ENCODE measurements at regions not wholly inside any gene's neighbourhood (a gene's known extent, or its start where the extent isn't known, plus 50 kb on each side); places are given as distances from the start of the nearest gene placed in this dataset.

DNA sequence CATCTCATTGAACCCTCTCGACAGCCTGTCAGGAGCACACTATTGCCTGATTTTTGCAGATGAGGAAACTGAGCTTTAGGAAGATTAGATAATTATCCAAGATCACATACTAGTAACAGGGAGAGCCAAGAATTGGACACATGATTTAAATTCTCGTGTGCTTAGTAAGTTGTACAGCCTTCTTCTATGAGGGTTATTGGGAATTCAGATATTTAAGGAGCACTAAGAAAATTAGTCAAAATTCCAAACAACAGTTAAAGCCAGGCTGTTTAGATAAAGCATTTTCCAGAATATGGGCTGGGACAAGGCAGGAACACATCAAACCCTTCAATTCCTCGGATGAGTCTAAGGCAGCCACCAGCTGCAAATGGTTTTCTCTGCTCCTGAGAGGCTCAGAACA is 148.8 kb downstream of the TMEM30B start:
- DNase-seq, result no peak

DNA sequence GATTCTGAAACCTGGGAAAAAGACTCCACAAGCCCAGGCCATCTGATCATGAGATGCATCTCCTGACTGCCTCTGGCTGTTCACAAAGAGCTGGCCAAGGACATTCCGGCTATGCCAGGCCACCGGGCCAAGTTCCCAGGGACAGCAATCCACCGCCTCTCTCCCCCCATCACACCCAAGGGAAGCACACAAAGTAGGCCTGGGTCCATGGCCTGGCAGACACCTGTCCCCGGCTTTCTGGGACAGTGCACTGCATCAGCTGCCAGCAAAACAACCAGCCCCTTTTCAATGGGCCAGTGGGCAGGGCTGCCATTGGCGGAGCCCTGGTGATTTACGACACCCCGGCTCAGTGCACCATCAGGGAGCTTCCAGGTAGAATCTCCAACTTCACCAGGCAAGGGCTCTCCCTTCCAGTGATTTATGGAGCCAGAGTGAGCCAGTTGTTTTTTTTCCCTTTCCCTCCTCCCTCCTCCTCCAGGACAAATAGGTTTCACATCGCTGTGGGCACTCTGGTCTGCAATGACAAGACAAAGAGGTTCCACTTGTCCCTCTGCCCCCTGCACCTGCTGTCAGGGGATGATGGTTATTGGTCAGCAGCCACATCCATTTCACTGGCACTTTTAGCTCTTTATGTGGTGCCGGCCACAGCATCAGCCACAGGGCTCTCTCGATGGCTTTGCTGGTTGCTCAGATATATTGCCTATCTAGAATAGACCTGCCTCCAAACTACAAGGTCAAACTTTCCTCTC is 149.6 kb downstream of the SLC38A6 start:
- no peak for DNase-seq

GRCh38 chr14:61129168-61129745 is 148.2 kb downstream of the SLC38A6 start:
- no peak for DNase-seq

- DNase-seq, result no peak
These were observed 147.5 kb downstream of the SLC38A6 start for GRCh38 chr14:61128382-61129167.

- DNase-seq, result peak in 1 of 2 donors; percentile 47
These were observed 145.8 kb downstream of the SLC38A6 start for GRCh38 chr14:61126603-61127498.

GRCh38 chr14:61125867-61126572 is 145.0 kb downstream of the SLC38A6 start:
- no peak for DNase-seq

- DNase-seq, result no peak
These were observed 144.2 kb downstream of the SLC38A6 start for GRCh38 chr14:61125041-61125866.

DNA sequence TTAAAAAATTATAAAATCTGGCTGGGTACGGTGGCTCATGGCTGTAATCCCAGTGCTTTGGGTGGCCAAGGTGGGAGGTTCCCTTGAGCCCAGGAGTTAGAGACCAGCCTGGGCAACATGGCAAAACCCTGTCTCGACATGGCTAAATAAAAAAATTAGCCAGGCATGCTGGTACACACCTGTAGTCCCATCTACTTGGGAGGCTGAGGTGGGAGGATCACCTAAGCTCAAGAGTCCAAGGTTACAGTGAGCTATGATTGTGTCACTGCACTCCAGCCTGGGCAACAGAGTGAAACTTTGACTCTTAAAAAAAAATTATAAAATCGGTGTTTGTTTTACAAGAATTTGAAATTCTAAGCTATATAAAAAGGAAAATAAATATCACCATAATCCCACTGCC is 141.8 kb downstream of the SLC38A6 start:
- no peak for DNase-seq

DNA sequence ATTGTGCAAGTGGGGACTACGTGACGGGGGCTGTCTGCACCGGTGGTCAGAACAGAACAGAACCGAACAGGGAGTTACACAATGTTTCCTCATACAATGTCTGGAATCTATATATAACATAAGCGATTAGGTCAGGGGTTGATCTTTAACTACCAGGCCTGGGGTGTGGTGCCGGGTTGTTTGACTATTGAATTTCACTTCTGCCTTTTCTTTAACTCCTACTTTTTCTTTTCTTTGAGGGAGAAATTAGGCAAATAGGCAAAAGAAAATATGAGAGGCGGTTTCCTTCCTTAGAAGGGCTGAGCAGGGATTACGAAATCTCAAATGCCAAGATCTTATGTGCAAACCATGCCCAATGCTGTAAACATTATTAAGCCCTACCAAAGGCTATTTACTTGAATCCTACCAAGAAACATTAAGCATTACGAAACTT is 140.3 kb downstream of the SLC38A6 start:
- DNase-seq, result no peak

GRCh38 chr14:61120576-61120975 is 139.5 kb downstream of the SLC38A6 start:
- no peak for DNase-seq

DNA sequence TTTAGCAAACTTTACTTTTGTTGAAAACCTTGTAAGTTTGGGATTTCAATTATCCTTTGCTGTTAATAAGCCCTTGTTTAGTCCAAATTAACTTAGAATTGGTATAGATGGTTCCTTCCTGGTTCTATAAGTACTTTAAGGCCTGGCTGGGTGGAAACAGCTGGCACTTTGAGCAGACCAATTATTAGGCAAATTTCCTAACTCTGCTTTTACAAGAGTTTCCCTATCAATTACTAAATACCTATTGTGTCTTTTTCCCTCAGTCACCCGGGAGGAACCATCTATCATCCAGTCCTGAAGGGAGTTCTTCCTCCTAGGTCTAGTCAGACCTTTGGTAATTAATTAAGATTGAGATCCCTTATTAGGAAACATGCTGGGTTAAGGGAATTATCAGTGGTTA is 138.0 kb downstream of the SLC38A6 start:
- DNase-seq, result no peak

DNA sequence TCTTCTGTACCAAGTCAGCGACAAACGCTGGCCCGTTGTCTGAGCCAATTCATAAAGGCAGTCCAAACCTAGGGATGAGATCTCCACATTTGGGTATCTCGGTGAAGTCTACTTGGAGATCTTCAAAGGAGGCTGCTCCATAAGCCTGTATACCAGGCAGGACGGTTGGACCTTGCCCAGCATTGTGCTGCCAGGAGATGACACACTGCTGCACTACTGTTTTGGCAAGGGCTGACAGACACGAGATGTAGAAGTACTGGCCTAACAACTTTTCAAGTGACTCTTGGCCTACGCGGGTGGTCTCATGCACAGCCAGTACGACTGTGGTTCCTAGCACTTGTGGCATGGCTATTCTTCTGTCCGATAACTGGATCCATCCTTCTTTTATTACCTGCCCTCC is 135.3 kb downstream of the SLC38A6 start:
- no peak for DNase-seq

GRCh38 chr14:61113561-61114225 is 132.6 kb downstream of the SLC38A6 start:
- DNase-seq, result no peak

DNA sequence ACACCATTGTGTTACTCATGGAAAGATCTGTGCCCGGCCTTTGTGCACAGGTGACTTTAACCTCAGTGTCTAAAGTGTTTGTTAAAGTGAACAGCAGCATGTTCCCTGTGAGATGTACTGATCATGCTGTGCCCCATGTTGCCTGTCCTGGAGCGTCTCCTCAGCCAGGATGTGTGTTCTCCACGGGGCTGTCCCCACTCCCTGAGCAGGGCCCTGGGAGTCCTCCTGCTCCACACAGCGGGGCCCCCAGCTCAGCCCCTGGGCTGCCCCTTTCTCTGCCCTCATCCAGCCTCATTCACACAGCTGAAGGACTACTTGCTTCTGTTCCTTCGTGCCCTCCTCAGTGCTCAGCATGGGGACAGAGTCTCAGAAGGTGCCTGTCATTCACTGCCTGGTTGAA is 131.5 kb downstream of the SLC38A6 start:
- no peak for DNase-seq

DNA sequence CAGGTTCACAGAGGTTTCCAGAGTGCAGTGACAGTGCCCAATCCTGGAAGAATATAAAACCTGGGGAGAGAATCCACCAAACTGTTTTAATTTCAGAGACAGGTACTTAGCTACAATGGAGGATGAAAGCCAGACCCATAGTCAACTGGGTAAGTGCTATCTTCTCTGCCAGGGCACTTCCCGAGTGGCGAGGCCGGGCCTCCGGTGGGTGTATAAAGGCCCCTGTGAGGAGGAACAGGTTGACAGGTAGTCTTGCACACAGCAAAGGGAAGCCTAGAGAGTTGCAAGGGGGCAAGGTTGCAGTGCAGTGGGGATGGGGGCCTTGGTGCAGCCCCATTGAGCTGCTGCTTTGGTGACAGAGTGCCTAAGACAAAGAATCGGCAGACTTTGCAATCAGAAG is 130.7 kb downstream of the SLC38A6 start:
- no peak for DNase-seq

DNA sequence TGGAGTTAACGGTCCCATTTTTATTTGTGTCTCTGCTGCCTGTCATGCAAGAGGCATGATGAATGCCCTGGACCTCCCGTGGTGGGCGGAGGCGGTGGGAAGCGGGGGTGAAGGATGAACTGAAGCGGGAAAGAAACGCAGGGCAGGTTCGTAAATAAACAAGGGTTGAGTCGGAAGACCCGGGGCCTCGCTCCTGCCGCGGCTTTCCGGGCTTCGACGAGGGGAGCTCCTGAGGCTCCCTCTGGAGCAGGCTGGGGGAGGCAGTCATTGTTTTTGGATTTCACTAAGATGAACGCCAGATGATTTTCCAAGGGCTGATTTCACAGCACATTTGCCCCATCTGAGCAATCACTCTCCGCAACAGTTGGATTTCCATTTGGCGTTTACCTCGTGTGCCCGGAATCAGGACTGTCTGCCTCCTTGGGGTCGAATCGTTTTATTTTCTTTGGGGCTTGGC is 130.2 kb downstream of the SLC38A6 start:
- DNase-seq, result no peak

DNA sequence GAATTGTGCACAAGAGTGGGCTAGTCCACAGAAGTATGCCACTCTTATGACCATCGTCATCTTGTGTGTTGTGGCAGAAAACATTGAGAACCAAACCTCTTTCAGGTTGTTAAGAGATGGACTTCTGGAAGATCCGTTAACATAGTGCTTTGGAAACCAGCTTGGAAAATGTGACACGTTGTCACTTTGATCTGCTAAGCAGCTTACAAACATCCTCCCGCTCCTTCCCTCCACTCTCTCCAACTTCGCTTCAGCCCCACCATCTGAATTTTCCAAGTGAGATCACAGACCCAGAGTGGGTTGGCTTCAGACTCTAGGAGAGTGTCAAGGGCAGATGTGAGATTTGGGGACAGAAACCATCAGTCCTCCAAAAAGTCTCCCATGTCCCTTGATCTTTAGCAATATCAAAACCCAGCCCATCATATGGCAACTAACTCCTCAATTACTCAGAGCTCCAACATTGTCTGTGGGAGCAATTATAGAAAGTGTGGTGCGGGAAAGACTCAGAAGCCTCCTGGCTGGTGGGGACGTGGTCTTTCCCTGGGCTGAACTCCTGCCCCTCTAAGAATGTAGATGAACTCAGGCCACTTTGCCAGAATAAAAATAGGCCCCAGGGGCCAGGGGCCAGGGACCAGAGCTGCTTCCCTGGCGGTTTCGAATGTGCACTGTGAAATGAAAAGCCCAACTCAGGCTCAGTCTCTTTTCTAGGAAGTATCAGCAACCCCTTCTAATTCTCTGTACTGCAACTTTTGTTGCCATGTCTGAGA is 129.5 kb downstream of the SLC38A6 start:
- no peak for DNase-seq

- DNase-seq, result no peak
These were observed 128.2 kb downstream of the SLC38A6 start for GRCh38 chr14:61109288-61109687.
